H1 (cell line): ENCODE measurements at regions not wholly inside any gene's neighbourhood (a gene's known extent, or its start where the extent isn't known, plus 50 kb on each side); places are given as distances from the start of the nearest gene placed in this dataset.

Experiments
- CTCF ChIA-PET: fragments of 300-600 bp; sonication (Branson Sonifier 250); formaldehyde crosslinking; loops from one replicate; lab custom pipeline; 2021; ENCODE audit not compliant: partially characterized antibody; lab: Charles Lee
- POLR2A ChIA-PET: fragments of 300-600 bp; sonication (Branson Sonifier 250); formaldehyde crosslinking; loops from one replicate; lab custom pipeline; 2021; ENCODE audit warnings: inconsistent platforms; ENCODE audit not compliant: partially characterized antibody; lab: Charles Lee
- DNase-seq, 2 experiments: peaks; one replicate each; pipeline versions ENCODE4 v3.0.0 to v3.0.0-alpha.2; 2010 to 2022; ENCODE audit warnings: low spot score in 2 of 2, low read depth in 1 of 2, mixed read lengths in 1 of 2
- FAIRE-seq: peaks from 2 replicates; lab custom pipeline; 2011; peaks lifted over from hg19 to GRCh38; lab: Jason Lieb, UNC
- H2AFZ ChIP-seq: 2 replicates; pipeline ENCODE4 v1.8.1; 2012; ENCODE audit warnings: low read length, inconsistent platforms
- H2AK5ac ChIP-seq: 2 replicates; pipeline ENCODE4 v1.6.1; 2013; ENCODE audit warnings: low read depth, low read length
- H2BK120ac ChIP-seq: replicated peaks from 2 replicates; pipeline ENCODE3; 2013; ENCODE audit warnings: low read depth, low read length, inconsistent platforms
- H2BK12ac ChIP-seq: 2 replicates; pipeline ENCODE4 v1.6.1; 2013; ENCODE audit warnings: low read depth, low read length
- H2BK15ac ChIP-seq: 2 replicates; pipeline ENCODE4 v1.6.1; 2013; ENCODE audit warnings: low read length
- H2BK20ac ChIP-seq: 2 replicates; pipeline ENCODE4 v1.6.1; 2013; ENCODE audit warnings: low read length
- H2BK5ac ChIP-seq: 2 replicates; pipeline ENCODE4 v1.6.1; 2013; ENCODE audit warnings: low read depth, low read length
- H3K14ac ChIP-seq: 2 replicates; pipeline ENCODE4 v1.6.1; 2013; ENCODE audit warnings: inconsistent platforms; ENCODE audit not compliant: insufficient read length
- H3K18ac ChIP-seq: 2 replicates; pipeline ENCODE4 v1.6.1; 2013; ENCODE audit warnings: low read length; ENCODE audit errors: extremely low read depth
- H3K23ac ChIP-seq: 2 replicates; pipeline ENCODE4 v1.6.1; 2013; ENCODE audit warnings: inconsistent platforms; ENCODE audit not compliant: insufficient read length
- H3K23me2 ChIP-seq: 2 replicates; pipeline ENCODE4 v1.6.1; 2013; ENCODE audit warnings: low read depth, low read length
- H3K27ac ChIP-seq: 2 replicates; pipeline ENCODE4 v1.6.1; 2011; ENCODE audit warnings: low read depth, low read length, inconsistent platforms
- H3K27me3 ChIP-seq, 4 experiments: replicated peaks in 1 of 4; 1 replicate in 1 of 4; 2 replicates in 3 of 4; pipeline versions ENCODE4 v1.6.1 to v1.8.1; 2011 to 2013; ENCODE audit warnings: low read length in 3 of 4, mild to moderate bottlenecking in 3 of 4, inconsistent platforms in 2 of 4, mixed read lengths in 2 of 4, moderate library complexity in 1 of 4; ENCODE audit not compliant: control insufficient read depth in 3 of 4, insufficient read depth in 3 of 4; ENCODE audit errors: extremely low read depth in 1 of 4
- H3K36me3 ChIP-seq, 4 experiments: 2 replicates each; pipeline versions ENCODE4 v1.6.1 to v1.8.1; 2011 to 2013; ENCODE audit warnings: mild to moderate bottlenecking in 4 of 4, low read length in 3 of 4, moderate library complexity in 2 of 4, control low read depth in 1 of 4, inconsistent platforms in 1 of 4; ENCODE audit not compliant: insufficient read depth in 4 of 4, control insufficient read depth in 2 of 4
- H3K4ac ChIP-seq: replicated peaks from 2 replicates; pipeline ENCODE3; 2013; ENCODE audit warnings: low read length, low read depth, mixed read lengths, inconsistent platforms; ENCODE audit not compliant: insufficient read length
- H3K4me1 ChIP-seq, 4 experiments: replicated peaks in 1 of 4; 1 replicate in 1 of 4; 2 replicates in 3 of 4; pipeline versions ENCODE4 v1.6.1 to v1.8.1; 2011 to 2013; ENCODE audit warnings: low read length in 3 of 4, inconsistent platforms in 2 of 4, mixed read lengths in 1 of 4; ENCODE audit not compliant: insufficient read depth in 4 of 4, control insufficient read depth in 3 of 4
- H3K4me2 ChIP-seq, 2 experiments: 2 replicates each; pipeline versions ENCODE4 v1.6.1 to v1.8.1; 2011 to 2013; ENCODE audit warnings: low read depth in 2 of 2, low read length in 2 of 2, control low read depth in 1 of 2, inconsistent platforms in 1 of 2, mild to moderate bottlenecking in 1 of 2; ENCODE audit not compliant: insufficient read depth in 1 of 2
- H3K4me3 ChIP-seq, 4 experiments: fragments of 200-600, 300-600 bp in 1 of 4; sonication (generic), shearing (Covaris generic), sonication (Bioruptor Twin) in 1 of 4; 2 replicates each; pipeline versions ENCODE4 v1.5.1 to v1.8.1; 2011 to 2016; ENCODE audit warnings: low read length in 4 of 4, low read depth in 3 of 4, control low read depth in 2 of 4, inconsistent platforms in 2 of 4, mild to moderate bottlenecking in 2 of 4, mixed read lengths in 1 of 4, moderate library complexity in 1 of 4; ENCODE audit not compliant: insufficient read depth in 2 of 4; ENCODE audit errors: extremely low read depth in 1 of 4
- H3K56ac ChIP-seq: replicated peaks from 2 replicates; pipeline ENCODE3; 2013; ENCODE audit warnings: low read depth, mild to moderate bottlenecking, mixed read lengths, low read length, inconsistent platforms; ENCODE audit not compliant: insufficient read length
- H3K79me1 ChIP-seq: 2 replicates; pipeline ENCODE4 v1.6.1; 2013; ENCODE audit warnings: low read depth, low read length, control low read depth
- H3K79me2 ChIP-seq, 2 experiments: 2 replicates each; pipeline versions ENCODE4 v1.6.1 to v1.8.1; 2012 to 2013; ENCODE audit warnings: low read length in 2 of 2, mild to moderate bottlenecking in 2 of 2, inconsistent platforms in 1 of 2; ENCODE audit not compliant: insufficient read depth in 2 of 2, control insufficient read depth in 1 of 2
- H3K9ac ChIP-seq, 4 experiments: replicated peaks in 1 of 4; 1 replicate in 1 of 4; 2 replicates in 3 of 4; pipeline versions ENCODE4 v1.6.1 to v1.8.1; 2011 to 2013; ENCODE audit warnings: low read depth in 3 of 4, low read length in 3 of 4, control low read depth in 2 of 4, mild to moderate bottlenecking in 2 of 4, moderate library complexity in 2 of 4, inconsistent platforms in 1 of 4; ENCODE audit errors: extremely low read depth in 1 of 4
- H3K9me3 ChIP-seq, 2 experiments: 2 replicates each; pipeline versions ENCODE4 v1.6.1 to v1.8.1; 2012 to 2013; ENCODE audit warnings: mild to moderate bottlenecking in 2 of 2, moderate library complexity in 2 of 2, control low read depth in 1 of 2, inconsistent platforms in 1 of 2, low read depth in 1 of 2, low read length in 1 of 2, mixed read lengths in 1 of 2; ENCODE audit not compliant: insufficient read depth in 2 of 2
- H4K20me1 ChIP-seq, 2 experiments: replicated peaks in 1 of 2; 2 replicates each; pipeline versions ENCODE3 to v1.8.1; 2011 to 2013; ENCODE audit warnings: inconsistent platforms in 2 of 2, low read length in 2 of 2, mild to moderate bottlenecking in 1 of 2; ENCODE audit not compliant: insufficient read depth in 2 of 2, control insufficient read depth in 1 of 2
- H4K5ac ChIP-seq: 2 replicates; pipeline ENCODE4 v1.6.1; 2013; ENCODE audit warnings: low read length, low read depth, mixed read lengths, inconsistent platforms; ENCODE audit not compliant: insufficient read length
- H4K8ac ChIP-seq: 2 replicates; pipeline ENCODE4 v1.8.0; 2013; ENCODE audit warnings: mild to moderate bottlenecking, moderate library complexity, low read length, inconsistent platforms; ENCODE audit not compliant: insufficient read depth; ENCODE audit errors: extremely low read depth
- H4K91ac ChIP-seq: replicated peaks from 2 replicates; pipeline ENCODE3; 2013; ENCODE audit warnings: low read length, mixed read lengths, inconsistent platforms; ENCODE audit not compliant: insufficient read length
- BRCA1 ChIP-seq: IDR thresholded peaks from 2 replicates; pipeline ENCODE4 v1.6.1; 2012; ENCODE audit warnings: low read depth, low read length, improper control_type of control experiment
- CTBP2 ChIP-seq: IDR thresholded peaks from 2 replicates; pipeline ENCODE4 v1.7.0; 2011; ENCODE audit warnings: borderline replicate concordance, mild to moderate bottlenecking, moderate library complexity, mixed read lengths, low read length; ENCODE audit not compliant: insufficient read depth, insufficient read length
- EGR1 ChIP-seq: IDR thresholded peaks from 2 replicates; pipeline ENCODE4 v1.6.1; 2011; ENCODE audit warnings: low read depth, low read length, borderline replicate concordance
- KDM5A ChIP-seq: fragments of 200-600 bp; IDR thresholded peaks from 2 replicates; pipeline ENCODE4 v1.7.1; 2012; ENCODE audit warnings: mild to moderate bottlenecking, low read length, inconsistent platforms, mixed read lengths
- RAD21 ChIP-seq, 2 experiments: IDR thresholded peaks in 1 of 2; conservative IDR thresholded peaks in 1 of 2; 2 replicates each; pipeline ENCODE4 v1.6.1; 2011; ENCODE audit warnings: low read depth in 2 of 2, low read length in 2 of 2, improper control_type of control experiment in 1 of 2, inconsistent platforms in 1 of 2, mild to moderate bottlenecking in 1 of 2, moderate library complexity in 1 of 2
- RFX5 ChIP-seq: IDR thresholded peaks from 2 replicates; pipeline ENCODE4 v1.6.1; 2011; ENCODE audit warnings: low read depth, low read length, improper control_type of control experiment, borderline replicate concordance
- RXRA ChIP-seq: IDR thresholded peaks from 2 replicates; pipeline ENCODE4 v1.6.1; 2011; ENCODE audit warnings: low read depth, mild to moderate bottlenecking, low read length, moderate library complexity; ENCODE audit not compliant: insufficient read depth
- ZNF274 ChIP-seq: IDR thresholded peaks from 2 replicates; pipeline ENCODE4 v1.7.0; 2012; ENCODE audit warnings: low read length, borderline replicate concordance; ENCODE audit errors: extremely low read depth
- WGBS, 2 experiments: shearing (Covaris generic) in 1 of 2; methylation state at CpG; one replicate each; pipeline versions ENCODE4 v1.1.6 to v1.1.7; 2013 to 2015; ENCODE audit warnings: low lambda C conversion rate in 2 of 2, mixed read lengths in 2 of 2, inconsistent platforms in 1 of 2, low coverage in 1 of 2, missing lambda C conversion rate in 1 of 2; ENCODE audit not compliant: insufficient replicate concordance in 2 of 2, insufficient coverage in 1 of 2, insufficient read length in 1 of 2; ENCODE audit errors: extremely low coverage in 1 of 2, missing lambda C conversion rate in 1 of 2; 5-methylcytosine and 5-hydroxymethylcytosine counted together

DNA sequence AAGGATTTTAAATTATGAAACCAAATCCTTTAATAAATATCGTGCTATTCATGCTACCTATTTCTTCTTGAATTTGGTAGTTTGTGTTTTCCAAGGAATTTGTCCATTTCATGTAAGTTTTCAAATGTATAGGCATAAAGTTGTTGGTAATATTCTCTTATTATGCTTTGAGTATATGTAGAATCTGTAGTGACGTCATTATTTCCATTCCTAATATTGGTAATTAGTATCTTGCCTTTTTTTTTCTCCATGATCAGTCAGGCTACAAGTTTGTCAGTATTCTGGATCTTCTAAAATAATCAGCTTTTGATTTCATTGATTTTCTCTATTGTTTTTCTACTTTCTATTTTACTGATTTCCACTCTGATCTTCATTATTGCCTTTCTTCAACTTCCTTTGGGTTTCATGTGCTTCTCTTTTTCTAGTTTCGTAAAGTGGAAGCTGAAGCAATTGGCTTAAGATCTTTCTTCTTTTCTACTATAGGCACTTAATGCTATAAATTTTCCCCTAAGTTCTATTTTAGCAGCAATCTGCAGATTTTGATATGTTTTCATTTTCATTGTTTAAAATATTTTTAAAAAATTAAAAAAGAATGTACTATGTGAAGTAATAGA is 156.5 kb upstream of the HDAC9 start:
- no peak overlapping the region for H4K8ac ChIP-seq
- no peak overlapping the region for H3K23ac ChIP-seq
- no peak overlapping the region for H3K4me2 ChIP-seq
- ChIA-PET CTCF (interaction anchor here (0.7 kb wide), 1 partner anchor 14 kb away, joined by 3 read pairs; no protein-coding TSS in a partner anchor), POLR2A (no interaction called here)
- FAIRE-seq = no peak
- H3K9ac ChIP-seq = no peak overlapping the region
- no peaks in the 10 kb centered on the region for H3K79me2 ChIP-seq
- no peaks in the 10 kb centered on the region for H4K20me1 ChIP-seq
- no peak overlapping the region for H3K4ac ChIP-seq
- no peaks in the 10 kb centered on the region for H3K36me3 ChIP-seq
- H3K27ac ChIP-seq = no peak overlapping the region
- H3K9me3 ChIP-seq = no peaks in the 10 kb centered on the region
- no peaks in the 10 kb centered on the region for H3K4me1 ChIP-seq
- H2BK5ac ChIP-seq = no peak overlapping the region
- H4K5ac ChIP-seq = no peak overlapping the region
- H3K4me3 ChIP-seq = no peak overlapping the region
- H2BK20ac ChIP-seq = no peak overlapping the region
- H3K14ac ChIP-seq = no peak overlapping the region
- H2AK5ac ChIP-seq = no peak overlapping the region
- H2BK120ac ChIP-seq = no peak overlapping the region
- no peak overlapping the region for H2BK15ac ChIP-seq
- H3K18ac ChIP-seq = no peak overlapping the region
- H3K23me2 ChIP-seq = no peaks in the 10 kb centered on the region
- no peak overlapping the region for H3K56ac ChIP-seq
- TF ChIP-seq RXRA (no peak), CTBP2 (no peak), EGR1 (no peak), BRCA1 (no peak), ZNF274 (no peak), RFX5 (no peak), KDM5A (no peak), RAD21 (IDR thresholded peaks at IDR 0.05 in 1 of 2, conservative IDR thresholded peaks at IDR 0.05 in 1 of 2; ENCODE audit: low read depth in 2 of 2, low read length in 2 of 2) (no peak)
- TF ChIP-seq, all 59 proteins: peak for 0
- no peak for DNase-seq
- H3K27me3 ChIP-seq = no peaks in the 10 kb centered on the region
- no peak overlapping the region for H2BK12ac ChIP-seq
- H3K79me1 ChIP-seq = no peaks in the 10 kb centered on the region
- no peak overlapping the region for H2AFZ ChIP-seq
- no peak overlapping the region for H4K91ac ChIP-seq
- WGBS, 2 experiments = 95% methylated on average over 3 of the region's 3 CpGs; no CpG with 5 or more reads in 1 of the 2 experiments
